ENCODE measurements at regions not wholly inside any gene's neighbourhood (a gene's known extent, or its start where the extent isn't known, plus 50 kb on each side); places are given as distances from the start of the nearest gene placed in this dataset.
"Not testable (repeated sequence)": the region's sequence is repeated elsewhere in the genome, so short reads cannot be mapped to it uniquely, and the experiment has no call there.

DNA sequence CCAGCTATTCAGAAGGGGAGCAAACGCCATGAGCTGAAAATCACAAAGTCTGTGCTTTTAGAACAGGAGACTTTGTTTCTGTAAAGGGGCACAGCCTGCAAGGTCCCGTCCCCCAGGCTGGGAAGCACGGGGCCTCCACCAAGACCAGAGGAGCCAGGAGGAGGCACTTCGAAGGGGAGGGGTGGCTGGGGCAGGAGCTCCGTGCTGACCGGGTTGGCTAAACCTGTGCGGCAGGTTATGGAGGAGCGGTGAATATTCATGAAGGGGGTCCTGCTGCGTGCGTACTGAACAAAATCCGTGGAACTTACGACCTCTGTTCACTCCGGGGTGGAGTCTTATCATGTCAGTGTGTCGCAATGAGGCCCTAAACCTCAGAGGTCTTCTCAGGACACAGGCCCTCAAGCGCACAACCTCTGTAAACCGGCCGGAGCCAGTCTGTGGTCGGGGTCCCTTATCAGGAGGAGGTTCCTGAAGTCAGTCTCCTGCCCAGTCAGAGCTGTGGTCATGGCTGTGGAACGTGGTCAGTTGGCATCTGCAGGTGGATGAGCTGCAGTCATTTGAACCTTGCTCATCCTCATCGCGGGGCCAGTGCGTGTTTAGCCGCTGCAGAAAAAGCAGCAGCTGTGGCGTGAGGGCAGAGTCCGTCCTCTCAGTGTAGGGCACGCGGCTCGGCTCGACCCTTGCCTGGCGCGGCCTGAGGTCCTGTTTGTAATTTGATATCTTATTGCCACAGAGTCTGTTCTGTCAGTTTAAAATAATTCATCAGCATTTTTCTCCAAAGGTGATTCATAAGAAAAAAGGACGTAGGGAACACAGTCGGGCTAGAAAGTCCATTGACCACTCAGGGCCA is 5507.7 kb upstream of the TPTE start:
- not testable (repeated sequence) for DNase-seq (ENCODE audit: low read depth, low spot score)

DNA sequence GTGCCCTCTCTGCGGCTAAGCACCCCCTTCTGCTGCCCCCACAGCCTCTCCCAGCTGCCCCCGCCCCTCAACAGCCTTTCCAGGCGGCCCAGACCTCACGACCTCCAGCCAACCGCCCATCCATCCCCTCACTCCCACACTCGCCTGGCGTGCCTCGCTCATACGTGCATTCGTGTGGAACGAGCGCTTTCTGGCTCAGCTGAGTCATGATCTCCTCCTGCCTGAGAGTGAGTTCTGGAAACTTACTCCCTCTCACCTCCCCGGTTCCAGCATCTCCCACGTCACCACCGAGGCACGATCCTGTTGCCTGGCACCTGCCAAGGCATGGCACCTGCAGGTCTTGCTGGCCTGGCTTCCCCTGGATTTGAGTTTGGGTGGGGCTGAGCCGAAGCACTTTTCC is 5506.2 kb upstream of the TPTE start:
- not testable (repeated sequence) for DNase-seq (ENCODE audit: low read depth, low spot score)

DNA sequence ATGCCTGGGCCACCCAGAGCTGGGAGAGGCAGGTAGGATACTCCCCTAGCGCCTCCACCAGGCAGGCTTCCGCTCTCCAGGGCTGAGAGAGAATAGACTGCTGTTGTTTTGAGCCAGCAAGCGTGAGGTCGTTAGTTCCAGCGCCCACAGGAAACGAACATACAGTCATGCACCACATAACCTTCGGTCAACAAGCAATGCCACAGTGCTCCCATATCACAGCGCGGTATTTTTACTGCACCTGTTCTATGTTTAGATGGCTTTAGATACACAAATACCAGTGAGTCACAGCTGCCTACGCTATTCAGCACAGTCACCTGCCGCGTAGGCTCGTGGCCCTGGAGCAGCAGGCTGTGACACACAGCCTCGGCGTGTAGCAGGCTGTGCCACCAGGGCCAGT is 5502.3 kb upstream of the TPTE start:
- DNase-seq (ENCODE audit: low read depth, low spot score), result not testable (repeated sequence)

DNA sequence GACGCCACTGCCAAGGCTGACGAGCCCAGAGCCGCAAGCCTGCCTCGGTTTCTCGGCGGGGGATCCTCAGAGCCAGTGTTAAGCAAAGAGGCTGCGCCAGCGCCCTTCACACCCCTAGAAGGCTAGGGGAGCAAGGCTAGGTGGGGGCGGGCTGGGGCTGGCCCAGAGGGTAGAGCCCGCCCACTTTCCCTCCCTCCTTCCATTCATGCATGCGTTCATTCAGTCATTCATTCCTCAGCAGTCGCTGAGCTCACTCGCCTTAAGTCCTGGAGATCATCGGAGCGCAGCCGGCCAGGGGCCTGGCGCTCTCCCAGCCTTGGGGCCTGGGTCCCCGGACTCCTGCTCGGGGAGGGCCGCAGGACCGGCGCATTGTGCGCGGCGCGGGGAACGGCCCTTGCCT is 5499.6 kb upstream of the TPTE start:
- not testable (repeated sequence) for DNase-seq (ENCODE audit: low read depth, low spot score)

DNA sequence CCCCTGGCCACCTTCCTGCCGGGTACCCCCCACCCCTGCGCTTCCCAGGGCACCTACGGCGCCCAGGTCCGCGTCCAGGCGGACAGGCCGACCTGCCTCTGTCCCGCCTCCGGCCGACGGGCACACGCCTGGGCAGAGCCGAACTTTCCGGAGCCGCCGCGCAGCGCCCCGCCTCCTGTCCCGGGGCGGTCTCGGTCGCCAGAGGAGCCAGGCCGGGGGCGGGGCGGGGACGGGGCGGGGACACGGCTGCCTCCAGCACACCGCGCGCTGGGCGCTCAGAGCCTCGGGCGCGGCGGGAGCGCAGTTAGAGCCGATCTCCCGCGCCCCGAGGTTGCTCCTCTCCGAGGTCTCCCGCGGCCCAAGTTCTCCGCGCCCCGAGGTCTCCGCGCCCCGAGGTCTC is 5499.1 kb upstream of the TPTE start:
- not testable (repeated sequence) for DNase-seq (ENCODE audit: low read depth, low spot score)

DNA sequence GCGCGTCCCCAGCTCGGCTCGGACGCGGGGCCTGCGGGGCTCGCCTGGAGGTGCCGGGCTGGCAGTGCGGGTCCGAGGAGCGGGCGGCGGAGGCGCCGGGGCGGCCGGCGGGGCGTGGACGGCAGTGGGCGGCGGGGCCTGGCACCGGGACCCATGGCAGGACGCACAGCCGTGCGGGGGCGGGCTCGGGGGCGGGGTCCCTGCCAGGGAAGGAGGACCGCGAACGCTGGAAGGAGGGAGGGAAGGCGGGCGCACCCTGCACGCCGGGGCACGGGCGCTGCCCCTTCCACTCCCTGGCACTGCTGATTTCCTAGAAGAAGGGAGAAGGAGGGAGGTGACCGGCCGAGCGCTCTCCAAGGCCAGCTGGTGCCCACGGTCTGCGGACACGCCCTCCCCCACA is 5498.6 kb upstream of the TPTE start:
- not testable (repeated sequence) for DNase-seq (ENCODE audit: low read depth, low spot score)

DNA sequence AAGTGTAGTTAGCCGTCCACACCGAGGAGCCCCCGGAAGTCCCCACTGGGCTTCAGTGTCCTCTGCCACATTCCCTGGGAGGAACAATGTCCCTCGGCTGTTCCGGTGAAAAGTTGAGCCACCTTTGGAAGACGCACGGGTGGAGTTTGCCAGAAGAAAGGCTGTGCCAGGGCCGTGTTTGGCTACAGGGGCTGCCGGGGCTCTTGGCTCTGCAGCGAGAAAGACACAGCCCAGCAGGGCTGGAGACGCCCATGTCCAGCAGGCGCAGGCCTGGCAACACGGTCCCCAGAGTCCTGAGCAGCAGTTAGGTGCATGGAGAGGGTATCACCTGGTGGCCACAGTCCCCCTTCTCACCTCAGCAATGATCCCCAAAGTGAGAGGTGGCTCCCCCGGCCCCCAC is 5486.2 kb upstream of the TPTE start:
- DNase-seq (ENCODE audit: low read depth, low spot score), result not testable (repeated sequence)

DNA sequence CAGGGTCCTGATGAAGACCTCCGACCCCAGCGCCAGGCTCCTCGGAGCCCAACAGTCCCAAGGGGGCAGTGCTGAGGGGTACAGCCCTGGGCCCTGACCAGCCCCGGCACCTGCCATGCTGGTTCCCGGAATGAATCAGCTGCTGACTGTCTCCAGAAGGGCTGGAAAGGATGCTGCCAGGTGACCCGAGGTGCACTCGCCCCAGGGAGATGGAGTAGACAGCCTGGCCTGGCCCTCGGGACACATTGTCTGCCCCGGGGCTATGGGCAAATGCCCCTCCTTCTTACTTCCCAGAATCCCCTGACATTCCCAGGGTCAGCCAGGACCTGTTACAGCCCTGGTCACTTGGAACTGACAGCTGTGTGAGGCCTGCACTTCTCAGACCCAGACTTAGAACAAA is 5485.8 kb upstream of the TPTE start:
- DNase-seq (ENCODE audit: low read depth, low spot score), result not testable (repeated sequence)

DNA sequence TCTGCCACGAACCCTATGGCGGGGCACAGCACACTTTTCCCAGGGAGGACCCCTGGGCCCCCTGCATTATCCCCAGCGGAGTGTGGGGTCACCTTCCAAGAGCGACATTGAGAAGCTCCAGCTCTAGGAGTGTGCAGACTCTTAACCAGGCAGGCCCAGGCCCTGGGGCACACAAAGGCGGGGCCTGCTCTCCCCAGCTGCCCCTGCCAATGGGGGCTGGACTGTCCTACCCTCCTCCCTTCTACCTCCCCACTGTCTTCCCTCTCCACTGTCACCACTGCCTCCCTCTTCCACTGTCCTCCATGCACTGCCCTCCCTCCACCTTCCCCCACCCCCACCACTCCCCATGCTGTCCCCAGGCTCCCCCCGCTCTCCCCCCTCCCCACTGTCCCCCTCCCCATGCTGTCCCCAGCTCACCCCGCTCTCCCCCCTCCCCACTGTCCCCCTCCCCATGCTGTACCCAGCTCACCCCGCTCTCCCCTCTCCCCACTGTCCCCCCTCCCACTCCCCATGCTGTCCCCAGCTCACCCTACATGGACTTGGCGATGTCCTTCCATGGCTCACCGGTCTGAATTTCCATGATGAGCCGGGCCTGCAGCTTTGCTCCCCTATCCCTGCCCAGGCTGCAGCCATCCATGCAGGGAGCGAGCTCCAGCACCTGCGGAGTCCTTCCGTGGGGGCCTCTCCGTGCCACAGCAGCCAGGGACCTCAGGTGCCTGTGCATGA is 5483.6 kb upstream of the TPTE start:
- not testable (repeated sequence) for DNase-seq (ENCODE audit: low read depth, low spot score)

DNA sequence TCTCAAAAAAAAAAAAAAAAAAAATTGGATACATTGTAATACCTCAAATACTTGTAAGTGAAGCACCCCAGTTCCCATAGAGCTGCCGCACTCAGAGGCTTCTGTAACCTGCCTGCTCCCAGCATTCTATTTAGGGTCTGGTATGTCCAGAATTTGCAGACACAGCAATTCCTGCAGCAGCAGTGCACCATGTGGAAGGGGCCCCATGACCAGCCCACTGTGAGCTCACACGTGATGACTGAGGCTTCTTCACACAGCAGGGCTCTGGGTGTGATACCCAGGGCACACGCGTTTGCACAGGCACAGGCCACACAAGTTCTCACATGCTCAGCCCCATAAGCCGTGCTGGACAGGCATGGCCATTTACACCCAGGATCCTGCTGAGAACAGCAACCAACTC is 5481.5 kb upstream of the TPTE start:
- DNase-seq (ENCODE audit: low read depth, low spot score), result not testable (repeated sequence)

DNA sequence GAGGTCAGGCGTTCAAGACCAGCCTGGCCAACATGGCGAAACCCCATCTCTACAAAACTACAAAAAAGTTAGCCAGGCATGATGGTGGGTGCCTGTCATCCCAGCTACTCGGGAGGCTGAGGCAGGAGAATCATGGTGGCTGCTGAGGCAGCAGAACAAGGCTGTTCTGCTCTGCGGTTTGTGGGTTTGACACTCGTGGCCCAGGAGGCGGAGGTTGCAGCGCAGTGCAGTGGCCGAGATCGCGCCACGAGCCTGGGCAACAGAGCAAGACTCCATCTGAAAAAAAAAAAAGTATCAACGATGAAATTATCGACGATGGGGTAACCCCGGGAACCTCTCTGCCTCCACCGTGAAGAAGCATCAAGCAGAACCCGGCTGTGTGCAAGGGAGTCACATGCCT is 5478.8 kb upstream of the TPTE start:
- DNase-seq (ENCODE audit: low read depth, low spot score), result not testable (repeated sequence)

DNA sequence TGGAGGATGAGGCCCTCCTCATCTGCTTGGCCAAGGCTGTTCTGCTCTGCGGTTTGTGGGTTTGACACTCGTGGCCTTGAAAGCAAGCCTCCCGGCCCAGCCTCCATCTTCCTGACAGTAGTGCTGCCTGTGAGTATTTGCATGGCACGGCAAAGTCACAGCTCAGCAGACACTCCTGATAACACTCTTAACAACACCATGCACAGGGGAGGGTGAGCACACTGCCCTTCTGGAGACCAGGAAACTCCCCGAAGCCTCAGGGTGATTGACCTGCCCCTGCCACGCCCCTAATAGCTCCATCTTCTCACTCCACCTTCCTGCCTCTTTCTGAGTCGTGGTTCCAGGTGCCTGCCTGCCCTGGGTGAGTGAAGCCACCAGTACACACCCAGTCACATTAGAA is 5476.6 kb upstream of the TPTE start:
- not testable (repeated sequence) for DNase-seq (ENCODE audit: low read depth, low spot score)

DNA sequence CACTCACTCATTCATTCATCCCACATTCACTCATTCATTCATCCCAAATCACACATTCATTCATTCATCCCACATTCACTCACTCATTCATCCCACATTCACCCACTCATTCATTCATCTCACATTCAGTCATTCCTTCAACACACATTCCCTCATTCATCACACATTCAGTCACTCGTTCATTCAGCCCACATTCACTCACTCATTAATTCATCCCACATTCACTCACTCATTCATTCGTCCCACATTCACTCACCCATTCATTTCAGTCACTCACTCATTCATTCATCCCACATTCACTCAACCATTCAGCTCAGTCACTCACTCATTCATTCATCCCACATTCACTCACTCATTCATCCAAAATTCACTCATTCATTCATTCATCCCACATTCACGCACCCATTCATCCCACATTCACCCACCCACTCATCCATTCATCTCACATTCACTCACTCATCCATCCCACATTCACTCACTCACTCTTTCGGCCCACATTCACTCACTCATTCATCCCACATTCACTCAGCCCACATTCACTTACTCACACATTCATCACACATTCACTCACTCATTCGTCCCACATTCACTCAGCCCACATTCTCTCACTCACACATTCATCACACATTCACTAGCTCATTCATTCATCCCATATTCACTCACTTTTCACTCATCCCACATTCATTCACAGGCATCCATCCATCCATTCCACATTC is 5469.9 kb upstream of the TPTE start:
- not testable (repeated sequence) for DNase-seq (ENCODE audit: low read depth, low spot score)

DNA sequence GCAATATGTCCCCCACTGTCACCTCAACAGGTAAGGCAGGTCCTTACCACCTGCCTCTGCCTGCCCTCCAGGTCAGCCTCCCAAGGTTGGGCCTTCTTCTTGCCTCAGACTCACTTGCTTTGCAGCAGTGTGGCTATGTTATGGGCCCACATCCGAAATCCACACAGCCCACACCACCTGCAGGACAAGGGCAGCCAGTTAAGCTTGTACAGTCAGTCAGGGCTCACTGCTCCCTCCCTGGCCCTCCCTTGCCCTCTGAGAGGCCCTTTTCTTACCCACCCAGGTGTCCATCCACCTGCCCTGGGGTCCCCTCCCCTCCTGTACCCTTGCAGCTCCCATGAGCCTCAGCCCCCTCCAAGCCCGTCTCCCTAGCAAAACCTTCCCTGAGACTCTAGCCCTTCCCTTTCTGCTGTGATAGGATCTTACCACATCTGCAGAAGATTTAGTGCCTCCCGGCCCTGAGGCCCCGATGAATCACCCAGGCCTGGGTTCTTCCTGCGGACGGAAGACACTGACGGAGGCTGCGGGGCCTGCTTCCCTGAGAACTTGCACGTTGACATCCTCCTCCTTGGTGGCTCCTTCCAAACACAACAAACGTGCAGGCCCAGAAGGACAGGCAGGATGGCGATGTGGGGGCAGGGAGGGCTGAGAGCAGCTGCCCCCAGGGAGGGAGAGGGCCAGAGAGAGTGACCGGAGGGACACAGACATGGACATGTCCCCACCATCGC is 5466.2 kb upstream of the TPTE start:
- DNase-seq (ENCODE audit: low read depth, low spot score), result not testable (repeated sequence)

DNA sequence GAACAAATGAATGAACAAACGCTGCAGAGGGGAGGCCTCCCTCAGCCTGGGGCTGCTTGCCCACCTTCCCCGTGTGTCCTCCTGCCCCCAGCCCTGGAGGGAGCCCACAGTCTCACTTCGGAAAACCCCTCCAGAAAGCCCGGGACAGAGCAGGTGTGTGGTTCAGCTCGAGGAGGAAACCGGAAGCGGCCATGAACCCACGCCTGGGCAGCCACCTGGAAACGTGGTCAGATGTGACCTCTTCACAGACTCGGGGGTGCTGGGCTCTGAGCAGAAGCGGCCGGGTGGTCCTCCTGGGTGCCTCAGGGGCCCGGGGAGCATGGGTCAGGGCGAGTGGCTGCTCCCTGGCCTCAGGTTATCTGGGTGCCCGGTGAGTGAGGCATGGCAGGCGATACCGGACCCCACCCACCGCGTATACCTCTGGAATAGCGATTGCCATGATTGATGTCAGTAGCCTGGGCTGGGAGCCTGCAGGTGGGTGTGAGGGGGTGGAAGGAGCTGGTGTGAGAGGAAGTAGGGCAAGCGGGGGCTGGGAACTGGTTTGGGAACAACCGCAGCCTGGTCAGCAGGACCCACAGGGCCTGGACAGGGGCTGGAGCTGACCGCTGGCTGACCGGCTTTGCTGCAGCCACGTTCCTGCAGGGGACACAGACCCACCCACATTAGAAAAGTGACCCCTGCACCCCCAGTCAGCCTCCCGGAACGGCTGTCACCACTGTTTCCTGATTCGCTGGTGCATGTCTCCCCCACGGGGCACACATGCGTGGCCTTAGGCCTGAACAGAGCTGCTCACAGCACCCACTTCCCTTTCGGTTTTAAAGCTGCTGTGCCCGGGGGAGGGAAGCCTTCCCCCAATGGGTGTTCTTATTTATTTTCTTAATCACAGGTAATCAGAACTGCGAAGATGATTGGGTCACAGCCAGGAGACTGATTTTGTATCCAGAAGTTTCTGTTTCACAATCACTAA is 5465.1 kb upstream of the TPTE start:
- not testable (repeated sequence) for DNase-seq (ENCODE audit: low read depth, low spot score)

DNA sequence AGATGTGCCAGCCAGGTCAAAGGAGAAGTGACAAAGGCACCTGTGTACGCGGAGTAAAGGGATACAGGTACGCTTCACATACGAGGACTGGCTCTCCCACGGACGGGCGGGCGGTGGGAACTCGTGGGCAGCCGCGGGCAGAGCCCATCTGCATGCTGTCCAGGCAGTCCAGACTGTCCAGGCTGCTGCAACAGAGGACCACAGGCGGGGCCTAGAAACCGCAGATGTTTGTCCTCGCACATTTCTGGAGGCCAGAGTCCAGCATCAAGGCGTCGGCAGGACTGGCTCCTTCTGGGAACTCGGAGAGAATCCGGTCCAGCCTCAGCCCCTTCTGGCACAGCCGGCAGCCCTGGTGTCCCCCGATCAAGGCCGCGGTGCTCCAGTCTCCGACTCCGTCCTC is 5464.3 kb upstream of the TPTE start:
- DNase-seq (ENCODE audit: low read depth, low spot score), result not testable (repeated sequence)

DNA sequence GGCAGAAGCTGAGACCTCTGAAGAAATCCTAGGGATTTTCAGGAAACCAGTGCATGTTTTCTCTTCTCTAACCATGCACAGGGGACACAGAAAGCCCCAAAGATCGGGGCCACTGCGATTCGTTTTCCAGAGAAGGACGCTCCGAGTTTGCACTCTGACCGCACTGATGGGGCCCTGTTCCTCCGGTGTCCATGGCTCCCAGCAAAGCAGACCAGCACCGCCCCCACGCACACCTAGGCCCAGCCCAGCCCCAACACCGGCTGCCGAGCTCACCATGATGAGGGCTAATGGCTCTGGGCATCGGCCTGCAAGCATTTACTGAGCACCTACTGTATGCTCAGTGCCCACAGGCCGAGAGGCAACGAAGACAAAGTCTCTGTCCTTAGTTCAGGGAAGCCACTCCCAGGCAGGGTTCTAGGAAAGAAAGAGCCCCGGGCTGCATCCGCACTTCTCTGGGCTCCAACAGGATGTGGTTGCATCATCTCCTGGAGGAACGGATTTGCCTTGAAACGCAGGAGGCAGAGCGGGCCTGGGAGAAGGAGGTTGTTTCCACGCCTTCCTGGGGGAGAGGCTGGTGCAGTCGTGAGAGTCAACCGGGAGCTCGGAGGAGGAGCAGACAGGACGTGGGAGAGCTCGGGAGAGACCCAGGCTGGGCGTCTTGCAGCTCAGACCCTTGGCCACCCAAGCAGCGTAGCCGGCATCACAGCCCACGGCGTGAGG is 5460.9 kb upstream of the TPTE start:
- not testable (repeated sequence) for DNase-seq (ENCODE audit: low read depth, low spot score)

DNA sequence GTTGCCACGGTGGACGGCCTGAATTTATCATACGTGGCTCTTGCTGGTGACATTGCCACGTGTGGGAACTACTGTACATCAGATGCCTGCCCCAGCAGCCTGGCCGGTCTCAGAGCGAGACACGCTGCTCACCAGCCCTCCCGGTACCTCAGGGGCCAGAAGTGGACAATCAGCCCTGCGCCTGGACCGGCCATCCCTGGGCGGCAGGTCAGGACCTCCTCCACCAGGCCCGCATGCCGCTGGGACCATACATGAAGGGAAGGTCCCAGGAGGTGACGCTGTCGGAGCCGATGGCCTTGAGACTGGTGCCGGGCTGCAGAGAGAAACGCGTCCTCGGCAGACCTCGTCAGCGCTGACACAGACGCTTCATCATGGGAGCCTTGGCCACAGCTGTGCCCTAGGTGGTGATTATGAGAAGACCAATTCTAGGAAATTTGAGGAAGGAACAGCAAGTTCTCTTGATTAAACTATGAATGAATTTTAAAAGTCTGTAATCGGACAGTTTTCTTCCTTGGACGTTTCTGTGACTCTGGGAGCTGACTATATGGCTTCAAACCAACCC is 5456.7 kb upstream of the TPTE start:
- DNase-seq (ENCODE audit: low read depth, low spot score), result not testable (repeated sequence)
